Suppressor macrophage treated with lipopolysaccharide for 1 hour (primary cell): ENCODE measurements at regions not wholly inside any gene's neighbourhood (a gene's known extent, or its start where the extent isn't known, plus 50 kb on each side); places are given as distances from the start of the nearest gene placed in this dataset.
"Not testable (repeated sequence)": the region's sequence is repeated elsewhere in the genome, so short reads cannot be mapped to it uniquely, and the experiment has no call there.

Experiments used
- DNase-seq, 3 donors: peaks; one replicate each; pipeline ENCODE4 v3.0.0-alpha.2; 2020 to 2022

- DNase-seq: no peak
Measured at GRCh38 chr5:3182133-3182876, 413.3 kb upstream of the IRX1 start.

DNA sequence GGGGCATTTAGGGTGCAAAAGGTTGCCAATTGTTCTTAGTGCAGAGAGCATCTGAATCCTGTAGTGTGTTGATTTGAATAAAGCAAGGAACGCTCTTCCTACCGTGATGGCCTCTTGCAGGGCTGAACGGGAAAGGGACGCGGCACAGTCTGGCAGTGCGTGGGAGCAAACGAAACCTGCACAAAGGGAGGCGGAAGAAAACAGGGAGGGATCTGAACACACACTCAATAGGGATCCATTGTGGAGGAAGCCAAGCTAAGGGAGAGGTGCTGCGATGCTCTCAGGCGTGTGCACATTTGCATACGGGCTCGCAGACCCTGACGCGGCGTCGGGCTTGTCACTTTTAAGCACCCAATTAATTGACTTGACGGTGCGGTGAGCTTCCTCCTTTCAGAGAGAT is 414.0 kb upstream of the IRX1 start:
- DNase-seq: no peak

- DNase-seq: no peak
Measured at GRCh38 chr5:3180636-3181035, 415.0 kb upstream of the IRX1 start.

DNA sequence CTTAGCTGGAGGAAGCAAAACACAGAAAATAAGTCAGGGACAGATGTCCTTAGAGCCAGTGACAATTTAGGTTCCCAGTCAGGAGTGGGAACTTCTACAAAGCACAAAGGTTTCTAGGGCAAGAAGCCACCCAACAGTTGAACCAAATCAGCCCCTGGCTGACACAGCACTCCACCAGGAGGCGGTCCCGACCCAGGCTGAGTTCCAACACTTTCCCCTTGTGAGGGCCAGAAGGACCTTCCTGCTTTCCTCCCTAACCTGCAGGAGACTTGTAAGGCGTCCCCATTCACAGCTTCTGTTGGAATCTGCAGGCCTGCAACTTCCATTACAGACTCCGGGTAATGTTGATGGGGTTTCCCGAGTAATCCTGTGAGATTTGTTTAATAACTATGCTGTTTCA is 416.4 kb upstream of the IRX1 start:
- DNase-seq: no peak

- DNase-seq: no peak
Measured at GRCh38 chr5:3177338-3177737, 418.3 kb upstream of the IRX1 start.

- DNase-seq: no peak
Measured at GRCh38 chr5:3175416-3175815, 420.2 kb upstream of the IRX1 start.

DNA sequence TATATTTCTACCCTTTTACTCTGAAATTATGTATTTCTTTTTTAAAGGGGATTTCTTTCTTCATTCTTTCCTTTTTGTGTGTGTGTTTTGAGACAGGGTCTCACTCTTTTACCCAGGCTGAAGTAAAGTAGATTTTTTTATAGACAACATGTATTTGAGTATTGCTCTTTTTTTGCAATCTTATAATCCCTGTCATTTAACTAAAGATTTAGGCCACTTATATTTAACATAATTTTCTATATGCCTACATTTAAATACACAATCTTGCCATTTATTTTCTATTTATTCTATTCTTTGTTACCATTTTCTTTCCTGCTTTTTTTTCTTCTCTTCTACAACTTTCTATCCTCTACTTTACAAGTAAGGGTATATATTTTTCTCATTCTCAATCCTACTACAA is 416.0 kb upstream of the IRX2 start:
- no peak for DNase-seq

DNA sequence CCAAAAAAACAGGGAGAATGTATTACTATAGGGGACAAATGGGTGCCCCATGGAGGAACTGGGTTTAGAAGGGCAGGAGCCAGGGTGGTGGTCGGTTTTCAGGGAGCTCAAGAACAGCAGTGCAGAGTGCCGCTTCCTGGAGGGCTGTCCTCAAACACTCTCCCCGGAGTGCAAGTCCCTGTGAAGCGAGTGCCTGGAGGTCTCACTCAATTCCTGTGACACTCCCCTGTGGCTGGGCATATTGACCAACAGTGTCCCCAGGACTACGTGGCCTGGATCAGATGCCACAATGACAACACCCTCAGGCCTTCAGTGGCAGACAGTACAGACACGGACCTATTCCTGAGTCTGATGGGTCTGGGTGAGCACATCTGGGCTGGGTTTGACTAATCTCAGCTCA is 412.1 kb upstream of the IRX2 start:
- no peak for DNase-seq

- DNase-seq: no peak
Measured at GRCh38 chr5:3161672-3162071, 410.2 kb upstream of the IRX2 start.

GRCh38 chr5:3157214-3157613 is 405.7 kb upstream of the IRX2 start:
- no peak for DNase-seq

DNA sequence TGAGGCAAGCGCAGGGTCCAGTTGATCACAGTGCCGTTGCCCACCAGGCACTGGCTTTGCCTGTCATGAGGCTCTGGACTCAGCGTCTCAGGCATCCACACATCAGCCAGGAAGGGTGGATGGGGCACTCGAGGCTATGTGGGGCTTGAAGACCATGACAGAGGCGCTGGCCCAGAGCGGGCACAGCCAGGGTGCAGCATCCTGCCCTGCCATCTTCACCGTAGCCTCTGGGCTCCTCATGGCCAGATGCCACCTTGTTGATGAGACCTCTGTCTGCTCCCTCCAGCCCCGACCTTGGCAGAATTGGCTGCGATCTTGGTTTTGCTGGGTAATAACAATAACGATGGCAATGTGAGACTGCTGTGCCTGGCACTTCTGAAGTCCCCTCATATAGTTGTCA is 404.2 kb upstream of the IRX2 start:
- DNase-seq: no peak

DNA sequence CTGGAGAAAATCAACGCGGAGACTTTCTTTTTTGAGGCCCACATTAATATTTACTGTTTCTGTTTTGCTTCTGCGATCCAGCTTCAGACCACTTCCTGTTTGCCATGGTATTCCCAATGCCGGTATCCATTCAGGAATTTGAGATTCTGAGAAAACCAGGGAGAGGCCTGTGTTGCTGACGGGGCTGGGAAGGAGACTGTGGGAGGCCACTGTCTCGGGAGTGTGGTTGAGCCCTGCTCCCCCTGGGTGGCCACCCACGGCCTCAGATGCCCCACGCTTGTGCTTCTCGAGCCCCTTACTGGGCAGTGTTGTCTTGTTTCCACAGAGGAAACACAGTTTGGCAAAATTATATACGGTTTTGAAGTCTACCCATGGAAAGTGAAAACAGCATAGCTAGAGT is 403.6 kb upstream of the IRX2 start:
- no peak for DNase-seq

DNA sequence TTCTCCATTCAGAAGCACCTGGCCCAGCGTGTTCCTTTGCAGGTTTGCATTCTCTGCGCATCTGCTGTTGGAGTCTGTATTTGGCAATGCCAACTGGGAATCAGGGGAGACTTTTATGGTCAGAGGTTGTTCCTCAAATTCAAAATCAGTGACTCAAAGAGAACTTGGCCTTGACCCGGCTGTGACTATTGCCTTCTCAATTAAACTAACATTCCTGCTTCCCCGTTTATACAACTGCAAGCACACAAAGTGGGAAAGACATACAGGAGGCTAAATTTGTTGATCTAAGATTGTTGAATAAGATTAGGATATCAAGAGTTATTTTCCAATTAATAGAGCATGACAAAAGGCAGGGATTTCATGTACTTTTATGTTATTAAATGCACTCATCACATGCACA is 402.4 kb upstream of the IRX2 start:
- no peak for DNase-seq

- no peak for DNase-seq
Measured at GRCh38 chr5:3153226-3153858, 401.9 kb upstream of the IRX2 start.

DNA sequence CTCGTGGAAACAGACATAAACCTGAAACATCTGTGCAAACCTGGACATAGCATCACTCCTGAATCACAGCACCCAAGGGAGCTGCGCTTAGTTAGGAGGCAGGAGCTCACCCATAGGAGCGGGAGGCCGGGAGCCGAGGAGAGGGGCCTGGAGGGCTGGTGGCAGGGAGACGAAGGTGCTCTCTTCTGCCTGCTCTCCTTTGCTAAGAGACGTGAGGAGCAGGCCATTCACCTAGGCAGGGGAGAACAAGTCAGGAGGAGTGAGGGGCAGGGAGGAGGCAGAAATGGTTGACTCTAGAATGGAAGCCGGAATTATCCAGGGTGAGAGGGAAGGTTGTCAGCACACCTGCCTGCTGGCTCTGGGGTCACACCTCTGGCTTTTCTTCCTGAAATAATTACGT is 398.4 kb upstream of the IRX2 start:
- no peak for DNase-seq

GRCh38 chr5:3147405-3147804 is 395.9 kb upstream of the IRX2 start:
- not testable (repeated sequence) for DNase-seq

- DNase-seq: no peak
Measured at GRCh38 chr5:3145641-3146040, 394.2 kb upstream of the IRX2 start.

GRCh38 chr5:3143382-3143781 is 391.9 kb upstream of the IRX2 start:
- no peak for DNase-seq

DNA sequence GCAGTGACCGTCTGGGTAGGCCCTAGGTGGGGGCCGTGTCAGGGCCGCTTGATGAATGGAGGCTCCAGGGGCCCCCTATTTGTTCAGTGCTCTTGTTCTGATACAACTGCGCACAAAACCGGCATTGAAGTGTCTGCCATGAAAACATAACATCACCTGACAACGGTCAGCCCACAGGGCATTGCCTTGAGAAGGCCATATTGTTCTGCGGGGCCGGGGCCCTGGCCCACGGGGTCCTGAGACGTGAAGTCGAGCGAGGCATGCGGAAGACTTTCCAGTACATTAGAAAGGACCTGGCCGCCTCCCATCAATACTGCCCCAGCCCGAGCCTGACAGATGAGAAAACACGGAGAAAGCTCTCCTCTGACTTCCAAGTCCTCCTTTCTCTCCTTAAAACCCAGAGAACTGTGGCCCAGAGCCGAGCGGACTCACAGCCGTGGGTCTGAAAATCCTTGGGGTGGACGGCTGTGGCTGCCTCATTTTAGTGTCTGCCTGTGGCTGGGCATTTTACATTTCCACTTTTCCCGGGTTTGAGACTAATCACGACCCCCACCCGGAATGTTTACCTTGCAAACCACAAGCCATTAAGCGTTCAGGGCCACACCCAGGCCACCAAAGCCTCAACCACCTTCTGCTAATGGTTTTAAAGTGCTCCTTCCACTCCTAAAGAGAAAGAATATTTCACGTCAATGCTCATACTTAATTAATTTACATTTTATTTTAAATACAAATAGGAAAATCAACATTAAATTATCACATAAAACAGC is 391.0 kb upstream of the IRX2 start:
- no peak for DNase-seq

DNA sequence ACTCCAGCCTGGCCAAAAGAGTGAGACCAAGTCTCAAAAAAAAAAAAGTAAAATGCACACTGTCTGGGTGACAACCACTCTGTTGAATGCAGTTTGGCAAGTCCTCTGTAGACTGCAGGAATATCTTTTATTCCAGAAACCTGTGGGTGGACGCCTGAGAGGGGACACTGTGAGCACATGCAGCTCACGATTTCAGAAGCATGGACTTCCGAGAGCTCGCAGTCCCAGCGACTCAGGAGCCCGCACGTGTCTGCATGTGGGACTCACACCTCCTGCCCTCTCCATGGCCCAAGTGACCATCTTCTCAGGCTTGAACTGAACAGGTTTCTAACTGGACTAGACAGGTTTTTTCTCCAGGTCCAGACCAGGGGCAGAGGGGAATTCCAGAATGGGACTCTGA is 388.6 kb upstream of the IRX2 start:
- no peak for DNase-seq

- DNase-seq: no peak
Measured at GRCh38 chr5:3139499-3139931, 388.0 kb upstream of the IRX2 start.

- no peak for DNase-seq
Measured at GRCh38 chr5:3131161-3131560, 379.7 kb upstream of the IRX2 start.

DNA sequence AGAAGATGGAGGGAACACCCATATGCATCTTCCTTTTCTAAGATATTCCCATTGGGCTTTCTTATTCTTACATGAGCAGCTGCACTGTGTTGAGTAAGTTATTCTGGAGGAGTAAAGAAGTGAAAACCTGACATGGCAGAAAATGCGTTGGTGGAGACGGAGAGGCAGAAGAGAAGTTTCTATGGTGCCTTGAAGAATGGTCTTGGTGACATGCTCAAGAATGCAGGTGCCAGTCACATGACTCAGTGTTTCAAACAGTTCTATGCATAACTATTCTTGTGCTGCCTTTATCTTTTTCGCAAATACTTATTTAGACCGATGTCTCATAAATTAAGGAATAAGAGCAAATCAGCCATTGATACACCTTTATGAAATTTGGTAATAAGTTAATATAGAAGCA is 377.8 kb upstream of the IRX2 start:
- no peak for DNase-seq

DNA sequence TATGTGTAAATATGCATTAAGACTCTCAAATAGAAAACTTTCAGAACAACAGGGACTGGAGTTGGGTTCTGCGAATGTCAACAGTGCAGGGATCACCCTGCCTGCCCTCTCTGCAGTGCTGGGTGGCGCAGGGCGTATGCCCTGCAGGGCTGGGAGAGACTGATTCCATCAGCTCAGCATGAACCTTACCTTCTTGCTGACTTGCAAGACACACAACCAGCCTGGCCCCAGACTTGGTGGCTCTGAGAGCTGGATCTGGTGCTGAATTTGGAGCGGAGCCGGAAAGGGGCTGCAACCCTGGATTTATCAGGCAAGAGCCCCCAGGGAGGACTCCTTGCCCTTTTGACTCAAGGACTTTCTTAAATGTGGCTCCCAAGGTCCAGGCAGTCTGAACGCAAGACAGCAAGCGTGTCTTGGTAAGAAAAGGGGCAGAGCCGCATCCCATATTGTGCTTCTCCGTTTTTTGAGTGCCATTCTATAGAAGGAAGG is 376.0 kb upstream of the IRX2 start:
- DNase-seq: no peak
